Neural progenitor cell (in vitro differentiated cells): ENCODE measurements at regions not wholly inside any gene's neighbourhood (a gene's known extent, or its start where the extent isn't known, plus 50 kb on each side); places are given as distances from the start of the nearest gene placed in this dataset.

Source experiments
- DNase-seq: peaks from one replicate; pipeline ENCODE4 v3.0.0-alpha.2; 2016; ENCODE audit warnings: low spot score
- H2AFZ ChIP-seq: fragments of 200-600 bp; sonication (generic); replicated peaks from 2 replicates; pipeline ENCODE4 v1.6.1; 2016; ENCODE audit warnings: antibody characterized with exemption
- H3F3A ChIP-seq: fragments of 200-600 bp; sonication (generic); 2 replicates; pipeline ENCODE4 v1.6.1; 2016; ENCODE audit warnings: antibody characterized with exemption, low read depth
- H3K27ac ChIP-seq: fragments of 200-600 bp; sonication (generic); 2 replicates; pipeline ENCODE4 v1.5.1; 2016; ENCODE audit warnings: mild to moderate bottlenecking
- H3K27me3 ChIP-seq: fragments of 200-600 bp; sonication (generic); 2 replicates; pipeline ENCODE4 v1.6.1; 2016; ENCODE audit warnings: mild to moderate bottlenecking, moderate library complexity
- H3K36me3 ChIP-seq: fragments of 200-600 bp; sonication (generic); 2 replicates; pipeline ENCODE4 v1.5.1; 2016
- H3K4me1 ChIP-seq: fragments of 200-600 bp; sonication (generic); 2 replicates; pipeline ENCODE4 v1.6.1; 2016; ENCODE audit warnings: mixed run types
- H3K4me2 ChIP-seq: fragments of 200-600 bp; sonication (generic); 2 replicates; pipeline ENCODE4 v1.6.1; 2016
- H3K4me3 ChIP-seq: fragments of 200-600 bp; sonication (generic); 2 replicates; pipeline ENCODE4 v1.5.1; 2016
- H3K79me2 ChIP-seq: fragments of 200-600 bp; sonication (generic); 2 replicates; pipeline ENCODE4 v1.6.1; 2016; ENCODE audit warnings: low read depth
- H3K9ac ChIP-seq: fragments of 200-600 bp; sonication (generic); 2 replicates; pipeline ENCODE4 v1.6.1; 2016
- H3K9me3 ChIP-seq: fragments of 200-600 bp; sonication (generic); 2 replicates; pipeline ENCODE4 v1.5.1; 2016; ENCODE audit warnings: low read depth
- H4K20me1 ChIP-seq: fragments of 200-600 bp; sonication (generic); 2 replicates; pipeline ENCODE4 v1.6.1; 2016; ENCODE audit warnings: low read depth
- H3K27ac Mint-ChIP-seq: 3 replicates; pipeline ENCODE4 v1.8.0; 2021; ENCODE audit warnings: mixed read lengths
- H3K27me3 Mint-ChIP-seq: 2 replicates; pipeline ENCODE4 v1.8.0; 2022; ENCODE audit warnings: low read depth, mild to moderate bottlenecking, inconsistent platforms, moderate library complexity, mixed read lengths; ENCODE audit not compliant: insufficient read depth
- H3K36me3 Mint-ChIP-seq: 3 replicates; pipeline ENCODE4 v1.8.0; 2021; ENCODE audit warnings: mixed read lengths
- H3K4me1 Mint-ChIP-seq: 3 replicates; pipeline ENCODE4 v1.8.0; 2021; ENCODE audit warnings: mixed read lengths
- H3K4me3 Mint-ChIP-seq: 3 replicates; pipeline ENCODE4 v1.8.0; 2021; ENCODE audit warnings: mild to moderate bottlenecking, moderate library complexity, mixed read lengths
- H3K9me3 Mint-ChIP-seq: 3 replicates; pipeline ENCODE4 v1.8.0; 2020; ENCODE audit warnings: mixed read lengths
- EZH2 ChIP-seq: fragments of 200-600 bp; sonication (generic); IDR thresholded peaks from 2 replicates; pipeline ENCODE4 v1.6.1; 2017; ENCODE audit warnings: antibody characterized with exemption, mild to moderate bottlenecking, moderate library complexity
- EZH2phosphoT487 ChIP-seq: fragments of 200-600 bp; sonication (generic); IDR thresholded peaks from 2 replicates; pipeline ENCODE4 v1.6.1; 2017; ENCODE audit warnings: antibody characterized with exemption
- TF ChIP-seq, protein P1 (sequence below): fragments of 200-600 bp; sonication (generic); IDR thresholded peaks from 2 replicates; pipeline ENCODE4 v1.5.1; 2017; ENCODE audit warnings: antibody characterized with exemption, mild to moderate bottlenecking

DNA sequence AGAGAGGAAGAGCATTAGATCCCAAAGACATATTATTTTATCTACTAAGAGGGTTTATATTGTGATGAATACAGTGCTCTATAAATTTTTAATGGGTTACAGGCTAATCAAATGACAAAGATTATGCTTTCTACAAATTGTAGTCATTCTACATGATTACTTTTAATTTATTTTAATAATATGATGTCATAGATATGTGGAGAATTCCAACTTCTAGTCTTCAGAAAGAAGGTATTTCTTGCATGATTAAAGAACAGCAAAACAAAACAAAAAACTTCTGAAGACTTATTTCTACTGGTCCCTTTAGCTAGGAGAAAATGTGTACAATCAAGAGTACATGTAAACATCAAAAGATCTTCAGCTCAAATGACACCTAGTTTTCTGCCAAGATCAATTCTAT, 71.5 kb upstream of the FOXG1 start:
- H3K36me3 ChIP-seq: no peaks in the 10 kb centered on the region
- no peak overlapping the region for H3K27ac Mint-ChIP-seq
- no peaks in the 10 kb centered on the region for H3K27me3 ChIP-seq
- no peaks in the 10 kb centered on the region for H3K9me3 Mint-ChIP-seq
- no peak overlapping the region for H3K4me2 ChIP-seq
- no peak overlapping the region for H3K4me3 Mint-ChIP-seq
- no peak overlapping the region for H2AFZ ChIP-seq
- H3K36me3 Mint-ChIP-seq: no peaks in the 10 kb centered on the region
- no peaks in the 10 kb centered on the region for H3K79me2 ChIP-seq
- no peaks in the 10 kb centered on the region for H3F3A ChIP-seq
- no peaks in the 10 kb centered on the region for H3K9me3 ChIP-seq
- TF ChIP-seq EZH2phosphoT487 (no peak), EZH2 (no peak)
- TF ChIP-seq, protein P1, sequence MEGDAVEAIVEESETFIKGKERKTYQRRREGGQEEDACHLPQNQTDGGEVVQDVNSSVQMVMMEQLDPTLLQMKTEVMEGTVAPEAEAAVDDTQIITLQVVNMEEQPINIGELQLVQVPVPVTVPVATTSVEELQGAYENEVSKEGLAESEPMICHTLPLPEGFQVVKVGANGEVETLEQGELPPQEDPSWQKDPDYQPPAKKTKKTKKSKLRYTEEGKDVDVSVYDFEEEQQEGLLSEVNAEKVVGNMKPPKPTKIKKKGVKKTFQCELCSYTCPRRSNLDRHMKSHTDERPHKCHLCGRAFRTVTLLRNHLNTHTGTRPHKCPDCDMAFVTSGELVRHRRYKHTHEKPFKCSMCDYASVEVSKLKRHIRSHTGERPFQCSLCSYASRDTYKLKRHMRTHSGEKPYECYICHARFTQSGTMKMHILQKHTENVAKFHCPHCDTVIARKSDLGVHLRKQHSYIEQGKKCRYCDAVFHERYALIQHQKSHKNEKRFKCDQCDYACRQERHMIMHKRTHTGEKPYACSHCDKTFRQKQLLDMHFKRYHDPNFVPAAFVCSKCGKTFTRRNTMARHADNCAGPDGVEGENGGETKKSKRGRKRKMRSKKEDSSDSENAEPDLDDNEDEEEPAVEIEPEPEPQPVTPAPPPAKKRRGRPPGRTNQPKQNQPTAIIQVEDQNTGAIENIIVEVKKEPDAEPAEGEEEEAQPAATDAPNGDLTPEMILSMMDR: no peak
- no peak for DNase-seq
- no peak overlapping the region for H3K9ac ChIP-seq
- no peak overlapping the region for H3K4me3 ChIP-seq
- no peaks in the 10 kb centered on the region for H4K20me1 ChIP-seq
- H3K27ac ChIP-seq: no peak overlapping the region
- H3K27me3 Mint-ChIP-seq: no peaks in the 10 kb centered on the region
- H3K4me1 Mint-ChIP-seq: no peaks in the 10 kb centered on the region
- peaks cover 5% of the 10 kb centered on the region for H3K4me1 ChIP-seq

- Histone ChIP-seq H3K27ac (no peak overlapping the region), H2AFZ (no peak overlapping the region), H3K36me3 (no peaks in the 10 kb centered on the region), H3K4me3 (no peak overlapping the region), H3K9me3 (no peaks in the 10 kb centered on the region), H3F3A (no peaks in the 10 kb centered on the region), H3K9ac (no peak overlapping the region), H3K4me2 (no peak overlapping the region), H3K79me2 (no peaks in the 10 kb centered on the region), H3K4me1 (no peaks in the 10 kb centered on the region), H4K20me1 (no peaks in the 10 kb centered on the region), H3K27me3 (no peaks in the 10 kb centered on the region)
- Mint-ChIP-seq H3K36me3 (no peaks in the 10 kb centered on the region), H3K4me1 (no peaks in the 10 kb centered on the region), H3K4me3 (no peak overlapping the region), H3K27ac (no peak overlapping the region), H3K27me3 (no peaks in the 10 kb centered on the region), H3K9me3 (no peaks in the 10 kb centered on the region)
- TF ChIP-seq, protein P1: no peak
- TF ChIP-seq EZH2 (no peak), EZH2phosphoT487 (no peak)
- no peak for DNase-seq
These were observed 64.9 kb upstream of the FOXG1 start for GRCh38 chr14:28701733-28702132.

DNA sequence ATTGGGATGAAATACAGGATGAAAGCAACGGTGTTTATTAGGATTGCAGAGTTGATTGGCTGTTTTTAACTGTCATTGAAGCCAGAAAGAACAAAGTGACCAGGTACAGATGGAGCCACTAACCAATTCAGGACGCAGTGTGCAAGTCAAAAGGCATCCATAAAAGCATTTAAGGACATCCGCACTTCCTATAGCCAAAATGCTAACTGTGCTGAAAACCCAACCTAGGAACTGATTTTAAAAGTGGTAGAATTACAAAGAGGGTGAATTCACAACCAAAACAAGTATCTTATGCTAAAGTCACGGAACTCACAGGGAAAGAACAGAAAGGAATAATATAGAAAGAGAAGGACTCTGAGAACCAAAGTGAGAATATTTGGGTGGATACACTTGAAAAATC, 63.1 kb upstream of the FOXG1 start:
- H3K27ac Mint-ChIP-seq: no peak overlapping the region
- no peaks in the 10 kb centered on the region for H3K9me3 Mint-ChIP-seq
- Histone ChIP-seq H3K9me3 (no peaks in the 10 kb centered on the region), H2AFZ (no peak overlapping the region), H3K4me1 (no peaks in the 10 kb centered on the region), H3K4me2 (no peak overlapping the region), H3K36me3 (no peaks in the 10 kb centered on the region), H3K27me3 (no peaks in the 10 kb centered on the region), H3K79me2 (no peaks in the 10 kb centered on the region), H3F3A (no peaks in the 10 kb centered on the region), H3K4me3 (no peak overlapping the region), H3K27ac (no peak overlapping the region), H4K20me1 (no peaks in the 10 kb centered on the region), H3K9ac (no peak overlapping the region)
- no peaks in the 10 kb centered on the region for H3K4me1 Mint-ChIP-seq
- no peaks in the 10 kb centered on the region for H3K36me3 Mint-ChIP-seq
- DNase-seq: no peak
- TF ChIP-seq EZH2: no peak
- no peak for TF ChIP-seq EZH2phosphoT487
- TF ChIP-seq, protein P1: no peak
- no peak overlapping the region for H3K4me3 Mint-ChIP-seq
- no peaks in the 10 kb centered on the region for H3K27me3 Mint-ChIP-seq

GRCh38 chr14:28704153-28704552, 62.4 kb upstream of the FOXG1 start:
- no peaks in the 10 kb centered on the region for H3K9me3 Mint-ChIP-seq
- no peaks in the 10 kb centered on the region for H3K4me1 Mint-ChIP-seq
- H2AFZ ChIP-seq: no peak overlapping the region

More at GRCh38 chr14:28704153-28704552, 62.4 kb upstream of the FOXG1 start:
- TF ChIP-seq, protein P1: no peak
- TF ChIP-seq EZH2 (no peak), EZH2phosphoT487 (no peak)
- H3K9ac ChIP-seq: no peak overlapping the region
- no peak overlapping the region for H3K4me3 ChIP-seq
- H3K36me3 Mint-ChIP-seq: no peaks in the 10 kb centered on the region
- no peaks in the 10 kb centered on the region for H4K20me1 ChIP-seq
- H3K27ac Mint-ChIP-seq: no peak overlapping the region
- H3K4me1 ChIP-seq: no peaks in the 10 kb centered on the region
- H3K4me2 ChIP-seq: no peak overlapping the region
- no peak for DNase-seq
- H3K27me3 ChIP-seq: no peaks in the 10 kb centered on the region
- no peaks in the 10 kb centered on the region for H3K36me3 ChIP-seq
- no peak overlapping the region for H3K4me3 Mint-ChIP-seq
- no peak overlapping the region for H3K27ac ChIP-seq
- no peaks in the 10 kb centered on the region for H3K79me2 ChIP-seq
- no peaks in the 10 kb centered on the region for H3F3A ChIP-seq
- H3K27me3 Mint-ChIP-seq: no peaks in the 10 kb centered on the region
- no peaks in the 10 kb centered on the region for H3K9me3 ChIP-seq
